Bronchial epithelial cell (primary cell): ENCODE measurements at regions not wholly inside any gene's neighbourhood (a gene's known extent, or its start where the extent isn't known, plus 50 kb on each side); places are given as distances from the start of the nearest gene placed in this dataset.

ENCODE experiments used
- DNase-seq: peaks from one replicate; pipeline ENCODE4 v3.0.0-alpha.2; 2010; ENCODE audit warnings: low read depth
- FAIRE-seq: peaks from 2 replicates; lab custom pipeline; 2011; peaks lifted over from hg19 to GRCh38; lab: Jason Lieb, UNC
- H3K27me3 ChIP-seq: 2 replicates; pipeline ENCODE4 v1.5.1; 2011; ENCODE audit warnings: low read length; ENCODE audit not compliant: control insufficient read depth, insufficient read depth
- H3K36me3 ChIP-seq: 2 replicates; pipeline ENCODE4 v1.5.1; 2011; ENCODE audit warnings: low read length; ENCODE audit not compliant: control insufficient read depth, insufficient read depth
- H3K4me3 ChIP-seq: 2 replicates; pipeline ENCODE4 v1.5.1; 2011; ENCODE audit warnings: mild to moderate bottlenecking, low read depth, low read length, control low read depth
- TF ChIP-seq, protein P1 (sequence below): IDR thresholded peaks from 2 replicates; pipeline ENCODE4 v1.5.1; 2011; ENCODE audit warnings: mild to moderate bottlenecking, moderate library complexity, low read length, control low read depth, inconsistent platforms; ENCODE audit not compliant: insufficient read depth, severe bottlenecking

DNA sequence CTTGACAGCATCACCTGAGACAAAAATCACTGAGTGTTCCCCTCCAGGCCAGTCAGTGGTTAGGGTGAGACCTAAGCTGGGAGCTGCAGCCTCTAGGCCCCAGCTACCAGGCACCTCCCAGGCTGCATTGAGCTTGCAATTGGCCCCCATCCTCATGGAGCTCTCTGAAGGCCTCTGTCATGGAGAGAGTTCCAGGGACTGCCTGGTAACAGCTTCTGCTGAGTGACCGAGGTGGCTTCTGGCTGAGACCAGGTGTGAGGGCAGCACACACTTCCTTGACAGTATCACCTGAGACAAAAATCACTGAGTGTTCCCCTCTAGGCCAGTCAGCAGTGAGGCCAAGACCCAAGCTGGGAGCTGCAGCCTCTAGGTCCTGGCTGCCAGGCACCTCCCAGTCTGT lies 283.0 kb downstream of the SMOC2 start:
- no peaks in the 10 kb centered on the region for H3K27me3 ChIP-seq
- H3K4me3 ChIP-seq, result no peak overlapping the region
- no peak for DNase-seq
- TF ChIP-seq, protein P1, sequence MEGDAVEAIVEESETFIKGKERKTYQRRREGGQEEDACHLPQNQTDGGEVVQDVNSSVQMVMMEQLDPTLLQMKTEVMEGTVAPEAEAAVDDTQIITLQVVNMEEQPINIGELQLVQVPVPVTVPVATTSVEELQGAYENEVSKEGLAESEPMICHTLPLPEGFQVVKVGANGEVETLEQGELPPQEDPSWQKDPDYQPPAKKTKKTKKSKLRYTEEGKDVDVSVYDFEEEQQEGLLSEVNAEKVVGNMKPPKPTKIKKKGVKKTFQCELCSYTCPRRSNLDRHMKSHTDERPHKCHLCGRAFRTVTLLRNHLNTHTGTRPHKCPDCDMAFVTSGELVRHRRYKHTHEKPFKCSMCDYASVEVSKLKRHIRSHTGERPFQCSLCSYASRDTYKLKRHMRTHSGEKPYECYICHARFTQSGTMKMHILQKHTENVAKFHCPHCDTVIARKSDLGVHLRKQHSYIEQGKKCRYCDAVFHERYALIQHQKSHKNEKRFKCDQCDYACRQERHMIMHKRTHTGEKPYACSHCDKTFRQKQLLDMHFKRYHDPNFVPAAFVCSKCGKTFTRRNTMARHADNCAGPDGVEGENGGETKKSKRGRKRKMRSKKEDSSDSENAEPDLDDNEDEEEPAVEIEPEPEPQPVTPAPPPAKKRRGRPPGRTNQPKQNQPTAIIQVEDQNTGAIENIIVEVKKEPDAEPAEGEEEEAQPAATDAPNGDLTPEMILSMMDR, result no peak
- H3K36me3 ChIP-seq, result no peaks in the 10 kb centered on the region
- FAIRE-seq, result peak; percentile 66

- no peak overlapping the region for H3K4me3 ChIP-seq
- TF ChIP-seq, protein P1, result no peak
- DNase-seq, result no peak
- no peaks in the 10 kb centered on the region for H3K27me3 ChIP-seq
- H3K36me3 ChIP-seq, result no peaks in the 10 kb centered on the region
- FAIRE-seq, result no peak
Measured at GRCh38 chr6:168722397-168722796, 281.4 kb downstream of the SMOC2 start.

- Histone ChIP-seq H3K36me3 (no peaks in the 10 kb centered on the region), H3K4me3 (no peak overlapping the region), H3K27me3 (no peaks in the 10 kb centered on the region)
- TF ChIP-seq, protein P1, result no peak
- FAIRE-seq (no peak), DNase-seq (no peak)
Measured at GRCh38 chr6:168721571-168721970, 280.6 kb downstream of the SMOC2 start.

- Histone ChIP-seq H3K4me3 (no peak overlapping the region), H3K36me3 (no peaks in the 10 kb centered on the region), H3K27me3 (no peaks in the 10 kb centered on the region)
- DNase-seq, result no peak
- FAIRE-seq, result no peak
- TF ChIP-seq, protein P1, result no peak
Measured at GRCh38 chr6:168719901-168720300, 278.9 kb downstream of the SMOC2 start.

GRCh38 chr6:168718821-168719475 lies 278.0 kb downstream of the SMOC2 start:
- FAIRE-seq (no peak), DNase-seq (no peak)
- H3K4me3 ChIP-seq, result no peak overlapping the region
- no peaks in the 10 kb centered on the region for H3K36me3 ChIP-seq
- H3K27me3 ChIP-seq, result no peaks in the 10 kb centered on the region
- TF ChIP-seq, protein P1, result no peak
